ENCODE measurements at regions not wholly inside any gene's neighbourhood (a gene's known extent, or its start where the extent isn't known, plus 50 kb on each side); places are given as distances from the start of the nearest gene placed in this dataset.
"Not testable (repeated sequence)": the region's sequence is repeated elsewhere in the genome, so short reads cannot be mapped to it uniquely, and the experiment has no call there.

DNA sequence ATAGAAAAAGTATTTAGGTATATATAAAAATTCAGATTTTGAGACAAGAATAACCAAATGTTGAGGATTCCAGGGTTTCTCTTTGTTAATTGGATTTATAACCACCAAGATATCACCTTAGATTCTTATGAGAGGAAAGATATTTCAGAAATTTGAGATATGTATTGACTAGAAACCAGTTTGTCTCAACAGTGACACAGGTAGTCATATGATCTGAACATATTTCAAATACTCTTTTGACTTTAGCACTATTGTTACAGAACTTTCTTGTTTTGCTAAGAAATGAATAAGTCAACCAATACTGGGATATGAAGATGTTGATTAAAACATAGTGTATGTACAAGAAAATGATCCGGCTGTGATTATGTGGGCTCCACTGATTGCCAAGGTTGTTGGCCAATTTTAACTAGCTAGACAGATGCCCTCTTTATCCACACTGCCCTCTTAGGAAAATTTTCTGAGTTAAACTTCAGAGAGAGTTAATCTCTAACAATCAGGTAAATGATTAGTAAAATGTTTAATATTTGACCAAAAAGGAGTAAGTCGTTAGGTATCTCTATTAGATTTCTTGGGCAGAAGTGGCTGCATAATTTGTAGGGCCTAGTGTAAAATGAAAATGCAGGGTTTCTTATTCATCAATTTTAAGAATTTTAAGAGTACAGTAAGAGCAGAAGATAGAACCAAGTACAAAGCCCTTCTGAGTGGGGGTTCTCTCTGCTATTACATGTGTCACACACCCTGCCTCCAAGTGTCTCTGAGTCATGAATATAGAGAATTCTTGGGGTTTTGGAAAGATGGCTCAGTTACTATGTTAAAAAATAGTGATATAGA lies 376.0 kb downstream of the TFEC start:
- no peak for DNase-seq (ENCODE audit: low read depth in 2 of 3, low spot score in 1 of 3)

DNA sequence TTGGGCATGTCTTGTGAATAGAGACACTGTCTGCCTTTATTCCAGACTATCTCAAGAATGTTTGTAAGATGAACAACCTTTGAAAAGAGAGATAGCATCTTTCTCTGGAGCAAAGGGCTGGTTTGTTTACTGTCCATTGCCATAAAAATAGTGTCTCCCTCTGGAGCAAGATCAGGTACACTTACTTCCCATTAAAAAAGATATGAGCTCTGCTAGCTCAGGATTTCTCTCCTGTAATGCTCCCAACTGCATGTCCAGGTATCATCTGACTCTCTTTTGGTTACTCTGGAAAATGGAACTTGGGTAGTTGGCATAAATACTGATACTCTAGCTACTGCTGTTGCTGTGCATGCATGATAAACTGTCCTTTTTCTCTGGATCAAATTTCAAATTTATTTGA lies 381.1 kb downstream of the TFEC start:
- no peak for DNase-seq (ENCODE audit: low read depth in 2 of 3, low spot score in 1 of 3)

DNA sequence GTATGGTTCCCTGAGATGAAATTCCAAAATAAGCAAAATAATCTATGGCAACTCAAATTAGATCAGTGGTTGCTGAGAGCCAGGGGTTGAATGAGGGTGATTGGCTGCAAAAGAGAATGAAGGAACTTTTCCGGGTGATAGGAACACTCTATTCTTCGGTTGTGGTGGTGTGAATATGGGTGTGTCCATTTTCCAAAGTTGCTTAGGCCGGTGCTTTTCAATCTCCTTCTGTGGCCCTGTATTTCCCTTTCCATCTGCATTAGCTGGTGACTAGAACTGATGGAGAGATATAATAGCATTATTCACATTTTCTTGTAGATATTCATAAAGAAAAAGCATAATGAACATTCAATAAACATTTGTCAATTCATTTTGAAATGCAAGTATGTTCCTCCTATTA lies 382.9 kb downstream of the TFEC start:
- no peak for DNase-seq (ENCODE audit: low read depth in 2 of 3, low spot score in 1 of 3)

DNA sequence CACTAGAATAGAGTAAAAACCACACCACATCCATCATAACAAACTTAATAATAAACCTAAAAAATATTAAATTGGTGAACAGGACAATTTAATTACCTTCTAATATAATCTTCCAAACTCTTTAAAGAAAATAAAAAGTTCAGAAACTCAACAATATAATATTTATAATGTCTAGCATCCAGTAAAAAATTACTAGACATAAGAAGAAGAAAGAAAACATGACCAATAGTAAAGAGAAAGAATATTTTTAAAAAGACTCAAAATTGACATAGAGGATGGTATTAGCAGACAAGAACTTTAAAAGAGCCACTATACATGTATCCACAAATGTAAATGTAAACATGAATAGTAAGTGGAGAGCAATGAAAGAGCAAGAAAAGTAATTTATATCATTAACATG lies 388.4 kb downstream of the TFEC start:
- no peak for DNase-seq (ENCODE audit: low read depth in 2 of 3, low spot score in 1 of 3)

DNA sequence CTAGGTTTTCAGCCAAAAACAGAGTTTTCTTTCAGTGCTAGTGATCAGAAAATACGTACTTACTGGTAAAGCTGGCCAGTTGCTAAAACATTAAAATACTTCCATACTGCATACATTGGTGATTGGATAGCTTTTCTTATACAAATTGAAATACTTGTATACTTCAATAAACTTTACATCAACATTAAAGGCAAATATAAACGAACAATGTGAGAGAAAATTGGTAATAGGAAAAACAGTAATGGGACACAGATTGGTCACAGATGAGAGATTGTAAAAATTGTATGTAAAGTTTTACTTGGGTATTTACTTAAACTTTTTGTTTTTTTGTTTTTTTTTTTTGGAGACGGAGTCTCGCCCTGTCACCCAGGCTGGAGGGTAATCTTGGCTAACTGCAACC lies 391.7 kb downstream of the TFEC start:
- DNase-seq (ENCODE audit: low read depth in 2 of 3, low spot score in 1 of 3): no peak

DNA sequence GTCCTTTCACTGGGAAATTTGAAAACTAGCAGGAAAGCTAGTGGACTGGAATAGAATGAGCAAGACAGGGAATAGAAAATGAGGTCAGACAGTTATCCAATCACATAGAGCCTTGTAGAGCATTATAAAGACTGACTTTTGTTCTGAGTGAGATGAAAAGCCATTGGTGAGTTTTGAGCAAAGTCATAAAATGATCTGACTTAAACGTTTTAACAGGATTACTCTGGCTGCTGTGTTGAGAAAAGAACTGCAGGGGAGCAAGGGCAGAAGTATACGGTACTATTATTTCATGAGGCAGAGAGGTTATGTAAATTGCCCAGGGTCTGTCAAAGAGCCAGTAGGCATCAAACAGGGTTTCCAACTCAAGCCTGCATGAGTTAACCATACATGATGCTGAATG lies 393.4 kb downstream of the TFEC start:
- DNase-seq (ENCODE audit: low read depth in 2 of 3, low spot score in 1 of 3): no peak

DNA sequence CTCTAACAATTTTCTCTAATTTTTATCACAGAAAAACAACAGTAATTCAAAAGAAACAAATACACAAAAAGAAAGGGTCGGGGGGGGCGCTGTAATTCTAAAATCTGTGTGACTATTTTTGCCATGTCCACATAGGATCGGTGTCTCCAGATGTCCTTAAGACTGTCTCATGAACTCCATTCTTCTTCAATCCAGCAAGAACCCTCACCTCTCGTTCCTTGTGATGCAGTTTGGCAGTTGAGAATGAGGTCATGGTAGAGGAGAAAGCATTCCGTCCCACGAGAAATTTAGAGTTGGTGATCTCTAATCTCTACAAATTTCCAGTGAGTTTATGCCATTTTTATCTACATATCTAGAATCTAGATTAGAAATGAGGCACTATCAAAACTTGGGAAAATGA lies 394.7 kb downstream of the TFEC start:
- DNase-seq (ENCODE audit: low read depth in 2 of 3, low spot score in 1 of 3): no peak

DNA sequence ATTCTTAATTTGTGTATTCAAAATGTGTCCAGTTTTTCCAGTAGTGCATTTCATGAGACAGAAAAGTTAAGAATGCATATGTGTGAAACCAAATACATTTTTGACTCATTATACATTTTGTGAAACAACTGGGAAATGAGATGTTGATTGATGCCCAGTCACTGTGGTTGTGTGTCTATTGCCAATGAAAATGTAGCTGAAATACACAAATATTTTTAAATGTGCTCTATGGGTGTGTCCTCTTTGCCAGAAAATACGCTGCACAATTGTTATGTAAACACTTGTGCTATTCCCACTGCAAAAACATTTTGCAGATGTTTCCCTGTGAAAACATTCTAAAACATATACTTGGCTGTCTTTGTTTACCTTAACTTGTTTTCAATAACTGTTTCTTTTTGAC lies 395.2 kb downstream of the TFEC start:
- DNase-seq (ENCODE audit: low read depth in 2 of 3, low spot score in 1 of 3): no peak

DNA sequence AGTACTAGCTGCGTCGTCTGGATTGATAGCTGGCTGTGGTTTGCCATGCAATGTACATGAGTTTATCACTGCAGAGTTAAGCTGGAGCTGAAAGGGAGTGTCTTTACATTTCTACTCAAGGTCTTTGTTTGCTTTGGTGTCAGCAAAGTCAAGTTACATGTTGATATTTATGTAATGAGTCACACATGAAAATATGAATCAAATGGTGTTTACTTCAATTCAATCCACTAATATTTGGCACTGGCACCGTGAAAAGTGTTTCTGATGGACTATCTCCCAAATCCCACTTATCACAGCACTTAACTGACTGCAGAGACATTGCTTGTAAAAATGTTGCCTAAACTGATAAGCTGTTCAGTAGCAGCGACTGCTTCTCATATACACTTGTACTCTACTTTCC lies 395.9 kb downstream of the TFEC start:
- no peak for DNase-seq (ENCODE audit: low read depth in 2 of 3, low spot score in 1 of 3)

DNA sequence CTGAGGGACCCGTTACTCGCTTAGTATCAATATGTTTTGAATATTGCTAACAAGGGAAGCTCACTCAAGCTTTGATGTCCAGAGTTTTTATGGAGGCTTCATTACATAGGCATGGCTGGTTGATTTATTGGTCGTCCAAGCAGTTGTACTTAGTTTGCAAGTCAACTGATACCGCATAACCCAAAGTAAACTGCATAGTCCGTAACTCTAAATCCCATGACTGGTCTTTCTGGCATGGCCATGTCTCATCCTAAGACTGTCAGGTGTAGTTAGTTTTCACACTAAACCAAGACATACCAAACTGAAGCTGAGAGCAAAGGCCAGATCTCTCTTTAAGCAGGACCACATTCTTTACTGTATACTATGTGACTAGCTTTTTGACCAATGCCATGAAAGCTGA lies 397.9 kb downstream of the TFEC start:
- no peak for DNase-seq (ENCODE audit: low read depth in 2 of 3, low spot score in 1 of 3)

DNA sequence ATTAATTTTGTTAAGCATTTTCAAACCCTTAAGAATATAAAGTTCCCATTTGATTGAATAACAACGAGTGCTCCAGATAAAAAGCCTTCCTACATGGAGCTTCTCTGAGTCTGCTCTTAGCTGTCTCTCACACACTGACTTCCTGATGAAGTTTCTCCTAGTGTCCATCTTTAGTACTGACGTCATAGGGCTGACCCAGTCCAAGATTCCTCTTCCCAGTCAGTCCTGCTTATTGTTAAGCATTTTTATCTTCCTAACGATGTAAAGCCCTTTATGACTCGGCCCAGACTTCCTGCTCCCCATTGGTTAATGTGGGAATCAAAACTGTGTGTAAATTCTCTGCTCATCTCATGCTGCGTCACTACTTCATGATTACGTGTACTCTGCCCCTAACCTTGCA lies 398.8 kb downstream of the TFEC start:
- no peak for DNase-seq (ENCODE audit: low read depth in 2 of 3, low spot score in 1 of 3)

DNA sequence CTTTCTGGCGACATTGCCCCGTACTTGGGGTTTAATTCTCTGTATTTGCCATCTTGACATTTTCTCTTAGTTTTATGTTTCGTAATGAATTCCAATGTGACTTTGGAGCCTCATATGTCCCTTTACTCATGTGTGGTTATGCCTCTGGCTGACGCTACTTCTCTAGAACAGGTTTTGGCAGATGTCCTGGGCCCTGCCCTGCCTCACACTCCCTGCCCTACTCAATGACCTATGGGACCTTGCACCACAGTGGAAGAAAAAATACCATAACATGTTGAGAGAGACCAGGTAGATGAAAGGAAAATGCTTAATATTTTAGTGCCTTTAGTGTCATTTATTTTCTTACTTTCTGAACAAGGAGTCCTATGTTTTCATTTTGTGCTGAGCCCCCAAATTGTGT lies 400.5 kb downstream of the TFEC start:
- DNase-seq (ENCODE audit: low read depth in 2 of 3, low spot score in 1 of 3): no peak

DNA sequence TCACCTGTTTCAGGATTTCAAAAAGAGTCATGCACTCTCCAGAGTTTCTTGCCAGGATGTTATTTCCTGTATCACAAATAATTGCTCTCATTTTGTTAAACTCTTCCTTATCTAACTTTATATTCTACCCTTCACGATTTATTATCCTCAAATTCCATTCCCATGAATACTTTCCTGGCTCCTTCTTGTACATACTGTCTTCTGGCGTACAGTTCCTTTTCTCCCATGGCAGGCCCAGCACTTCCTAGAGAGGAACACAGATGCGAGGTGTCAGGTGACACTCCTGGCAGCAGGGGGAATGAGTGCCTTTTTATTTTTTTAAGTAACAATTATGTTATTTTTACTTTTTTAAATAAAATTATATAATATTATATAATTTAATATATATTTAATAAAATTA lies 411.9 kb downstream of the TFEC start:
- no peak for DNase-seq (ENCODE audit: low read depth in 2 of 3, low spot score in 1 of 3)

DNA sequence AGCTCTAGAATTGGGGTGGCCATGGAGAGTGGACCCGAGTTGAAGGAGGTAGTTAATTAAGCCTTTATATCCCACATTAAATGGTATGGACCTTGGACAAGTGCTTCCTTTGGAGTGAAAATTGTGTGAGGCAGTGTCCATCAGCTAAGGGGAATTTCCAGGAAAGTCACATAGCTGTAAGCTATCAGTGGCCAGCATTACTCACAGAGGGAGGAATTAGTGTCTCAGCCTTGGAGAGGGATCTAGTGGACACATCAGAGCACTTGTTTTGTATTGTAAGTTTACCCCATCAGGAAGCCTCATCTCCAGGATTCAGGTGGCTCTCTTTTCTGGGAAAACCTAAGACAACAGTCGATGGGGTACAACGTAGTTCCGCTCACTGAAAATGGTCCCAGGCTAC lies 416.7 kb downstream of the TFEC start:
- DNase-seq (ENCODE audit: low read depth in 2 of 3, low spot score in 1 of 3): no peak

DNA sequence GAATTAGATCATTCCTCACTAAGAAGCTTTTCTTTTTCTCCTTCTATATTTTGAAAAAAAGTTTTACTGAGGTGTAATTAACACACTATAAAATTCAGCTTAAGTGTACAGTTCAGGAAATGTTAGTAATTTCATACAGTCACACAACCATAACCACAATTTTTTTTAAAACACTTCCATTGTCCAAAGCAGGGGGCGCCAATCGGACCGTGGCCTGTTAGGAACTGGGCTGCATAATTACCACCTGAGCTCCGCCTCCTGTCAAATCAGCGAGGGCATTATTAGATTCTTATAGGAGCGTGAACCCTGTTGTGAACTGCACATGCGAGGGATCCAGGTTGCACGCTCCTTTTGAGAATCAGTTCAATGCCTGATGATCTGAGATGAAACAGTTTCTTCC lies 427.1 kb downstream of the TFEC start:
- DNase-seq (ENCODE audit: low read depth in 2 of 3, low spot score in 1 of 3): no peak

DNA sequence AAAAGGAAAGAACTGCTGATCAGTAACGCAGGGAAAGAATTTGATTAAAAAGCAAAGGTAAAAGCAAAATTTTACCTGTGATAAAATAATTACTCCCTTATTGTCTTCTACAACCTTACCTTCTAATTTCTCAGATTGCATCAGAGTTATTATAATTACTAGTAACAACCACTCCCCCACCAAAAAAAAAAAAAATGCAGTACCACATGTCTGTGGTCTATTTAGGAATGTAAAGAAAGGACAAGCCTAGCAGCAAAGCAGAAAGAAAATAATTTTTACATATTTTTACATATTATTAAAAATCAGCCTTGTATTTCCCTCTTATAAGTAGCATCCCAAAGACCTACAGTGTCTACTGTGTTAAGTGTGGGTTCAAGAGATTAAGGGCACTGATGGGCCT lies 430.4 kb downstream of the TFEC start:
- DNase-seq (ENCODE audit: low read depth in 2 of 3, low spot score in 1 of 3): no peak

DNA sequence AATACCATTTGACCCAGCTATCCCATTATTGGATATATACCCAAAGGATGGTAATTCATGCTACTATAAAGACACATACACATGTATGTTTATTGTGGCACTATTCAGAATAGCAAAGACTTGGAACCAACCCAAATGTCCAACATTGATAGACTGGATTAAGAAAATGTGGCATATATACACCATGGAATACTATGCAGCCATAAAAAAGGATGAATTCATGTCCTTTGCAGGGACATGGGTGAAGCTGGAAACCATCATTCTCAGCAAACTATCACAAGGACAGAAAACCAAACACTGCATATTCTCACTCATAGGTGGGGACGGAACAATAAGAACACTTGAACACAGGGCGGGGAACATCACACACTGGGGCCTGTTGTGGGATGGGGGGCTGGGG lies 431.4 kb downstream of the TFEC start:
- not testable (repeated sequence) for DNase-seq (ENCODE audit: low read depth in 2 of 3, low spot score in 1 of 3)

DNA sequence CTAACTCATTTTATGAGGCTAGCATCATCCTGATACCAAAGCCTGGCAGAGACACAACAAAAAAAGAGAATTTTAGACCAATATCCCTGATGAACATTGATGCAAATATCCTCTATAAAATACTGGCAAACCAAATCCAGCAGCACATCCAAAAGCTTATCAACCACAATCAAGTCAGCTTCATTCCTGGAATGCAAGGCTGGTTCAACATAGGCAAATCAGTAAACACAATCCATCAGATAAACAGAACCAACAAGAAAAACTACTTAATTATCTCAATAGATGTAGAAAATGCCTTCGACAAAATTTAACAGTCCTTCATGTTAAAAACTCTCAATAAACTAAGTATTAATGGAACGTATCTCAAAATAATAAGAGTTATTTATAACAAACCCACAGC lies 433.3 kb downstream of the TFEC start:
- not testable (repeated sequence) for DNase-seq (ENCODE audit: low read depth in 2 of 3, low spot score in 1 of 3)

DNA sequence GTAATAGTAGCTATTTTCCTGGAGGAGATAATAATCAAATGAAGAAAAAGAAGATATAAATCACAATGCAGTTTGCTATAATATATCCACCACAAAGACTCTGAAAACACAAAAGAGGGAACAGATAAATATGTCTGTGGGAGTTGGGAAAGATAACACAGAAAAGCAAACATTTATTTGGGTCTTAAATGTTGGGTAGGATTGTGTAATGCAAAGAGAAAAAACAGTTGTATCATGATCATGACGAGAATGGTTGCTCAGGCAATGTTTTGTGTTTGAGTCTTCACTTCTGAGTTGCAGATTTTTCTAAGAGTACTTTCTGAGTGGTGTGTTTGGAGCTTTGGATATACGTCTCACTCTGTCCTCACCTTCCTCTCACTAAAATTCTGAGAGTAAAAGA lies 437.5 kb downstream of the TFEC start:
- no peak for DNase-seq (ENCODE audit: low read depth in 2 of 3, low spot score in 1 of 3)

DNA sequence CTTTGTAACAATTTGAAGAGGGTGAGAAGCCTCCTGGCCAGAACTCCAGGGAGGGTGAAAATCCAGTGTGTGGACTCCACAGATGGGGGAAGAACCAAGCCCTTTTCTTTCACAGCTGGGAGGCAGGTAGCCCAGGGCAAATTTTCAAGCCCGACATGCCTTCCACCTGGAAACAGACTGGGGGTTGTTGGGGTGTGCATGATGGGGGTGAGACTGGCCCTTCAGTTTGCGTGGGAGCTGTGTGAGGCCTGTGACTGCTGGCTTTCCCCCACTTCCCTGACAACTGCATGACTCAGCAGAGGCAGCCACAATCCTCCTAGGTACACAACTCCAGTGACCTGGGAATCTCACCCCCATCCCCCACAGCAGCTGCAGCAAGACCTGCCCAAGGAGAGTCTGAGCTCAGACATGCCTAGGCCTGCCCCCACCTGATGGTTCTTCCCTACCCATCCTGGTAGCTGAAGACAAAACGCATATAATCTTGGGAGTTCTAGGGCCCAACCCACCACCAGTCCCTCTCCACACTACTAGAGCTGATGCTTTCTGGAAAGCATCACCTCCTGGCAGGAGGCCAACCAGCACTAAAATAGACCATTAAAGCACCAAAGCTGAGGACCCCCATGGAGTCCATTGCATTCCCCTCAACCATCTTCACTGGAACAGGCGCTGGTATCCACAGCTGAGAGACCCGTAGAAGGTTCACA lies 445.4 kb downstream of the TFEC start:
- no peak for DNase-seq (ENCODE audit: low read depth in 2 of 3, low spot score in 1 of 3)

DNA sequence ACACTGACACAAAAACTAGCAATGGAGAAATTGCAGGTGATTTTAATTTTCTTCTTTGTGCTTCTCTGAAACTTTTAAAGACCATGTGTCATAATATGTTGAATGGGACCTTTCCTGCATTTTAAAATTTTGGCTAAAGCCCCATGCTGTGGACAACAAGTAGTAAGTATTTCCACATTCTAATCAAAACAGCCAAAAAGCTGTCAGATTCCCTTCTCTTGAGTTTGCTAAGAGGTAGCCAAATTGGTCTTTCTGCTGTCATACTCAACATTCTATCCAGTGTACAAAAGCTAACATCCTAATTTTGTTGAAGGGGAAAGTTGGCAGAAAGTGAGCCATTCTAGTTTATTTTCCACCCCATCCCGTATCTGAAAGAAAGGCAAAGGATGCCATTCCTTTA lies 447.6 kb downstream of the TFEC start:
- DNase-seq (ENCODE audit: low read depth in 2 of 3, low spot score in 1 of 3): no peak

DNA sequence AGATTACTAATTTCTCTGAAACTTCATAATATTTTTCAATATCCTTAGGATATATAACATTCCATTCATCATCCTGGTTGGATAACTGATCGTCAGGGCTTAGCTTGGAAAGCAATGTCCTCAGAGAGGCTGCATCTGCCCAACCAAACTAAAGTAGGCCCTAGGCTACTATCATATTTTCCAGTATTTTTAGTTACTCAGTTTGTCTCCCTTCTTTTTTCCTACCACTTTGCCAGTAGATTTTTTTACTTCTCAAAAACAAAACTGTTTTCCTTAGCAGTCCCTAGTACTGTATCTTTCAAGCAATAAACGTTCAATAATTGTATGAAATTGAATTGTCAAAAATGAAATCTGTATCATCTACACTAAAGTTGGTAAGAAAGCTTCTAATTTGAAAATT lies 452.0 kb downstream of the TFEC start:
- no peak for DNase-seq (ENCODE audit: low read depth in 2 of 3, low spot score in 1 of 3)
